Liver (tissue), 8 donors: ENCODE measurements at regions not wholly inside any gene's neighbourhood (a gene's known extent, or its start where the extent isn't known, plus 50 kb on each side); places are given as distances from the start of the nearest gene placed in this dataset.

ENCODE experiments used
- DNase-seq: peaks from one replicate; pipeline ENCODE4 v3.0.0-alpha.2; 2017; ENCODE audit warnings: low spot score
- H3K27ac ChIP-seq, 2 donors: one replicate each; pipeline ENCODE4 v1.7.0; 2013; ENCODE audit warnings: inconsistent platforms in 2 of 2, low read length in 2 of 2, control low read depth in 1 of 2, low read depth in 1 of 2, mild to moderate bottlenecking in 1 of 2
- H3K27me3 ChIP-seq, 4 donors: one replicate each; pipeline versions ENCODE4 v1.6.1 to v1.7.0; 2013; ENCODE audit warnings: low read length in 3 of 4, inconsistent platforms in 1 of 4, mild to moderate bottlenecking in 1 of 4, moderate library complexity in 1 of 4; ENCODE audit not compliant: control insufficient read depth in 4 of 4, insufficient read depth in 4 of 4
- H3K36me3 ChIP-seq, 4 donors: one replicate each; pipeline versions ENCODE4 v1.6.1 to v1.7.0; 2013; ENCODE audit warnings: low read length in 3 of 4, mild to moderate bottlenecking in 3 of 4, low read depth in 1 of 4, moderate library complexity in 1 of 4; ENCODE audit not compliant: control insufficient read depth in 4 of 4, insufficient read depth in 3 of 4
- H3K4me1 ChIP-seq, 4 donors: one replicate each; pipeline versions ENCODE4 v1.6.1 to v1.7.0; 2013; ENCODE audit warnings: low read length in 3 of 4, mild to moderate bottlenecking in 3 of 4, moderate library complexity in 1 of 4; ENCODE audit not compliant: control insufficient read depth in 4 of 4, insufficient read depth in 4 of 4
- H3K4me3 ChIP-seq, 3 donors: one replicate each; pipeline versions ENCODE4 v1.6.1 to v1.7.0; 2013; ENCODE audit warnings: low read length in 3 of 3, control low read depth in 1 of 3, low read depth in 1 of 3, mild to moderate bottlenecking in 1 of 3
- H3K9ac ChIP-seq, 2 donors: one replicate each; pipeline ENCODE4 v1.7.0; 2013; ENCODE audit warnings: low read length in 2 of 2, mild to moderate bottlenecking in 2 of 2, moderate library complexity in 2 of 2, control low read depth in 1 of 2, low read depth in 1 of 2
- H3K9me3 ChIP-seq, 4 donors: one replicate each; pipeline versions ENCODE4 v1.6.1 to v1.7.0; 2013; ENCODE audit warnings: low read length in 3 of 4; ENCODE audit not compliant: control insufficient read depth in 4 of 4
- EGR1 ChIP-seq, 2 donors: IDR thresholded peaks; 2 replicates each; pipeline ENCODE4 v1.6.1; 2016 to 2018; ENCODE audit warnings: antibody characterized with exemption in 2 of 2, low read depth in 2 of 2
- FOXA2 ChIP-seq: IDR thresholded peaks from 2 replicates; pipeline ENCODE4 v1.6.1; 2016; ENCODE audit warnings: antibody characterized with exemption
- GABPA ChIP-seq, 2 donors: IDR thresholded peaks in 1 of 2; conservative IDR thresholded peaks in 1 of 2; 2 replicates each; pipeline ENCODE4 v1.6.1; 2016; ENCODE audit warnings: antibody characterized with exemption in 2 of 2, mild to moderate bottlenecking in 1 of 2, moderate library complexity in 1 of 2
- HNF4A ChIP-seq, 2 donors: conservative IDR thresholded peaks; 2 replicates each; pipeline ENCODE4 v1.6.1; 2016; ENCODE audit warnings: antibody characterized with exemption in 2 of 2, mild to moderate bottlenecking in 2 of 2
- HNF4G ChIP-seq: IDR thresholded peaks from 2 replicates; pipeline ENCODE4 v1.6.1; 2016; ENCODE audit warnings: antibody characterized with exemption
- JUND ChIP-seq, 2 donors: IDR thresholded peaks; 2 replicates each; pipeline ENCODE4 v1.6.1; 2016; ENCODE audit warnings: antibody characterized with exemption in 2 of 2
- NR2F2 ChIP-seq: IDR thresholded peaks from 2 replicates; pipeline ENCODE4 v1.6.1; 2016; ENCODE audit warnings: antibody characterized with exemption
- RAD21 ChIP-seq, 2 donors: IDR thresholded peaks; 2 replicates each; pipeline ENCODE4 v1.6.1; 2016; ENCODE audit warnings: antibody characterized with exemption in 2 of 2, mild to moderate bottlenecking in 2 of 2
- RXRA ChIP-seq, 2 donors: IDR thresholded peaks; 2 replicates each; pipeline ENCODE4 v1.6.1; 2017 to 2018; ENCODE audit warnings: antibody characterized with exemption in 2 of 2, mild to moderate bottlenecking in 1 of 2
- SP1 ChIP-seq: IDR thresholded peaks from 2 replicates; pipeline ENCODE4 v1.6.1; 2018; ENCODE audit warnings: antibody characterized with exemption, mild to moderate bottlenecking
- TAF1 ChIP-seq: conservative IDR thresholded peaks from 2 replicates; pipeline ENCODE4 v1.6.1; 2016; ENCODE audit warnings: antibody characterized with exemption, mild to moderate bottlenecking
- YY1 ChIP-seq: IDR thresholded peaks from 2 replicates; pipeline ENCODE4 v1.6.1; 2016; ENCODE audit warnings: antibody characterized with exemption, mild to moderate bottlenecking
- WGBS: extraction: QIAGEN DNeasy Blood & Tissue Kit; methylation state at CpG from one replicate; pipeline ENCODE4 v1.1.7; 2013; 5-methylcytosine and 5-hydroxymethylcytosine counted together
- TF ChIP-seq, protein P1 (sequence below): IDR thresholded peaks from 2 replicates; pipeline ENCODE4 v1.6.1; 2016; ENCODE audit warnings: antibody characterized with exemption
- TF ChIP-seq, protein P2 (sequence below): fragments of 150-350 bp; IDR thresholded peaks from 2 replicates; pipeline ENCODE4 v1.5.1; 2017; ENCODE audit warnings: improper control_type of control experiment, low read depth, low read length; ENCODE audit not compliant: missing input control
- TF ChIP-seq, protein P3 (sequence below): IDR thresholded peaks from 2 replicates; pipeline ENCODE4 v1.6.1; 2016; ENCODE audit warnings: antibody characterized with exemption
- TF ChIP-seq, protein P4 (sequence below): IDR thresholded peaks from 2 replicates; pipeline ENCODE4 v1.6.1; 2016; ENCODE audit warnings: antibody characterized with exemption
- TF ChIP-seq, protein P5 (sequence below): IDR thresholded peaks from 2 replicates; pipeline ENCODE4 v1.6.1; 2016; ENCODE audit warnings: antibody characterized with exemption, mild to moderate bottlenecking
- donor health status: healthy.
- donor health status: healthy.
- donor health status: healthy.
- donor health status: healthy.
- donor health status: healthy.

DNA sequence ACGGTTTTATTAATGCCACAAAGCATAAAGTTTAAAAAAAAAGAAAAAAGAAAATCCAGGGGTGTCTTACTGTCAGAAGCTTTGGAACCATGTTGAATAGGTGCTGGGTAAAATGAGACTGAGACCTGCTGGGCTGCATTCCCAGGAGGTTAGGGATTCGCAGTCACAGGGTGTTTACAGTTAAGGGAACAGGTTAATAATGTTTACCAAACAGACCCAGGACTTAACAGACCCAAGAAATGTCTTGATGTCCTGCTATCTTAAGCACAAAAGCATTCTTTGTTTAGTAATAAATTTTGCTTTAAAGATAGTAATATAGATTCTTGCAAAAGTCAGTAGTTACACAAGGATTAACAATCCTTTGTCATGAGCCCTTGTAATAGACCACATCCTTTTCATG lies 54.7 kb downstream of the OLFML3 start:
- Histone ChIP-seq H3K36me3 (no peaks in the 10 kb centered on the region), H3K9me3 (no peaks in the 10 kb centered on the region), H3K9ac (no peak overlapping the region), H3K4me3 (no peak overlapping the region), H3K27ac (no peak overlapping the region), H3K4me1 (no peaks in the 10 kb centered on the region), H3K27me3 (peaks cover 0 to 4% (median 0%) of the 10 kb centered on the region in 4 donors)
- DNase-seq: no peak
- TF ChIP-seq YY1 (no peak), SP1 (no peak), RXRA (IDR thresholded peaks at IDR 0.05) (no peak), TAF1 (no peak), HNF4G (no peak), HNF4A (conservative IDR thresholded peaks at IDR 0.05) (no peak), RAD21 (IDR thresholded peaks at IDR 0.05) (no peak), GABPA (IDR thresholded peaks at IDR 0.05 in 1 of 2, conservative IDR thresholded peaks at IDR 0.05 in 1 of 2) (no peak), JUND (IDR thresholded peaks at IDR 0.05) (no peak), FOXA2 (no peak), EGR1 (IDR thresholded peaks at IDR 0.05; ENCODE audit: low read depth in 2 of 2) (no peak), NR2F2 (no peak)
- TF ChIP-seq, protein P1, sequence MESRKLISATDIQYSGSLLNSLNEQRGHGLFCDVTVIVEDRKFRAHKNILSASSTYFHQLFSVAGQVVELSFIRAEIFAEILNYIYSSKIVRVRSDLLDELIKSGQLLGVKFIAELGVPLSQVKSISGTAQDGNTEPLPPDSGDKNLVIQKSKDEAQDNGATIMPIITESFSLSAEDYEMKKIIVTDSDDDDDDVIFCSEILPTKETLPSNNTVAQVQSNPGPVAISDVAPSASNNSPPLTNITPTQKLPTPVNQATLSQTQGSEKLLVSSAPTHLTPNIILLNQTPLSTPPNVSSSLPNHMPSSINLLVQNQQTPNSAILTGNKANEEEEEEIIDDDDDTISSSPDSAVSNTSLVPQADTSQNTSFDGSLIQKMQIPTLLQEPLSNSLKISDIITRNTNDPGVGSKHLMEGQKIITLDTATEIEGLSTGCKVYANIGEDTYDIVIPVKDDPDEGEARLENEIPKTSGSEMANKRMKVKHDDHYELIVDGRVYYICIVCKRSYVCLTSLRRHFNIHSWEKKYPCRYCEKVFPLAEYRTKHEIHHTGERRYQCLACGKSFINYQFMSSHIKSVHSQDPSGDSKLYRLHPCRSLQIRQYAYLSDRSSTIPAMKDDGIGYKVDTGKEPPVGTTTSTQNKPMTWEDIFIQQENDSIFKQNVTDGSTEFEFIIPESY: no peak
- TF ChIP-seq, protein P2, sequence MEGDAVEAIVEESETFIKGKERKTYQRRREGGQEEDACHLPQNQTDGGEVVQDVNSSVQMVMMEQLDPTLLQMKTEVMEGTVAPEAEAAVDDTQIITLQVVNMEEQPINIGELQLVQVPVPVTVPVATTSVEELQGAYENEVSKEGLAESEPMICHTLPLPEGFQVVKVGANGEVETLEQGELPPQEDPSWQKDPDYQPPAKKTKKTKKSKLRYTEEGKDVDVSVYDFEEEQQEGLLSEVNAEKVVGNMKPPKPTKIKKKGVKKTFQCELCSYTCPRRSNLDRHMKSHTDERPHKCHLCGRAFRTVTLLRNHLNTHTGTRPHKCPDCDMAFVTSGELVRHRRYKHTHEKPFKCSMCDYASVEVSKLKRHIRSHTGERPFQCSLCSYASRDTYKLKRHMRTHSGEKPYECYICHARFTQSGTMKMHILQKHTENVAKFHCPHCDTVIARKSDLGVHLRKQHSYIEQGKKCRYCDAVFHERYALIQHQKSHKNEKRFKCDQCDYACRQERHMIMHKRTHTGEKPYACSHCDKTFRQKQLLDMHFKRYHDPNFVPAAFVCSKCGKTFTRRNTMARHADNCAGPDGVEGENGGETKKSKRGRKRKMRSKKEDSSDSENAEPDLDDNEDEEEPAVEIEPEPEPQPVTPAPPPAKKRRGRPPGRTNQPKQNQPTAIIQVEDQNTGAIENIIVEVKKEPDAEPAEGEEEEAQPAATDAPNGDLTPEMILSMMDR: no peak
- TF ChIP-seq, protein P3, sequence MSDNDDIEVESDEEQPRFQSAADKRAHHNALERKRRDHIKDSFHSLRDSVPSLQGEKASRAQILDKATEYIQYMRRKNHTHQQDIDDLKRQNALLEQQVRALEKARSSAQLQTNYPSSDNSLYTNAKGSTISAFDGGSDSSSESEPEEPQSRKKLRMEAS: no peak
- TF ChIP-seq, protein P4, sequence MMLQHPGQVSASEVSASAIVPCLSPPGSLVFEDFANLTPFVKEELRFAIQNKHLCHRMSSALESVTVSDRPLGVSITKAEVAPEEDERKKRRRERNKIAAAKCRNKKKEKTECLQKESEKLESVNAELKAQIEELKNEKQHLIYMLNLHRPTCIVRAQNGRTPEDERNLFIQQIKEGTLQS: no peak
- TF ChIP-seq, protein P5, sequence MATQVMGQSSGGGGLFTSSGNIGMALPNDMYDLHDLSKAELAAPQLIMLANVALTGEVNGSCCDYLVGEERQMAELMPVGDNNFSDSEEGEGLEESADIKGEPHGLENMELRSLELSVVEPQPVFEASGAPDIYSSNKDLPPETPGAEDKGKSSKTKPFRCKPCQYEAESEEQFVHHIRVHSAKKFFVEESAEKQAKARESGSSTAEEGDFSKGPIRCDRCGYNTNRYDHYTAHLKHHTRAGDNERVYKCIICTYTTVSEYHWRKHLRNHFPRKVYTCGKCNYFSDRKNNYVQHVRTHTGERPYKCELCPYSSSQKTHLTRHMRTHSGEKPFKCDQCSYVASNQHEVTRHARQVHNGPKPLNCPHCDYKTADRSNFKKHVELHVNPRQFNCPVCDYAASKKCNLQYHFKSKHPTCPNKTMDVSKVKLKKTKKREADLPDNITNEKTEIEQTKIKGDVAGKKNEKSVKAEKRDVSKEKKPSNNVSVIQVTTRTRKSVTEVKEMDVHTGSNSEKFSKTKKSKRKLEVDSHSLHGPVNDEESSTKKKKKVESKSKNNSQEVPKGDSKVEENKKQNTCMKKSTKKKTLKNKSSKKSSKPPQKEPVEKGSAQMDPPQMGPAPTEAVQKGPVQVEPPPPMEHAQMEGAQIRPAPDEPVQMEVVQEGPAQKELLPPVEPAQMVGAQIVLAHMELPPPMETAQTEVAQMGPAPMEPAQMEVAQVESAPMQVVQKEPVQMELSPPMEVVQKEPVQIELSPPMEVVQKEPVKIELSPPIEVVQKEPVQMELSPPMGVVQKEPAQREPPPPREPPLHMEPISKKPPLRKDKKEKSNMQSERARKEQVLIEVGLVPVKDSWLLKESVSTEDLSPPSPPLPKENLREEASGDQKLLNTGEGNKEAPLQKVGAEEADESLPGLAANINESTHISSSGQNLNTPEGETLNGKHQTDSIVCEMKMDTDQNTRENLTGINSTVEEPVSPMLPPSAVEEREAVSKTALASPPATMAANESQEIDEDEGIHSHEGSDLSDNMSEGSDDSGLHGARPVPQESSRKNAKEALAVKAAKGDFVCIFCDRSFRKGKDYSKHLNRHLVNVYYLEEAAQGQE: no peak
- 53% methylated on average over 2 of the region's 2 CpGs for WGBS
